NCI-H748 treated with DMSO at 0.1 percent for 48 hours (cell line): ENCODE measurements at regions not wholly inside any gene's neighbourhood (a gene's known extent, or its start where the extent isn't known, plus 50 kb on each side); places are given as distances from the start of the nearest gene placed in this dataset.

Experiments used
- DNase-seq: peaks from one replicate; lab custom pipeline; 2025; lab: John Stamatoyannopoulos, UW

DNA sequence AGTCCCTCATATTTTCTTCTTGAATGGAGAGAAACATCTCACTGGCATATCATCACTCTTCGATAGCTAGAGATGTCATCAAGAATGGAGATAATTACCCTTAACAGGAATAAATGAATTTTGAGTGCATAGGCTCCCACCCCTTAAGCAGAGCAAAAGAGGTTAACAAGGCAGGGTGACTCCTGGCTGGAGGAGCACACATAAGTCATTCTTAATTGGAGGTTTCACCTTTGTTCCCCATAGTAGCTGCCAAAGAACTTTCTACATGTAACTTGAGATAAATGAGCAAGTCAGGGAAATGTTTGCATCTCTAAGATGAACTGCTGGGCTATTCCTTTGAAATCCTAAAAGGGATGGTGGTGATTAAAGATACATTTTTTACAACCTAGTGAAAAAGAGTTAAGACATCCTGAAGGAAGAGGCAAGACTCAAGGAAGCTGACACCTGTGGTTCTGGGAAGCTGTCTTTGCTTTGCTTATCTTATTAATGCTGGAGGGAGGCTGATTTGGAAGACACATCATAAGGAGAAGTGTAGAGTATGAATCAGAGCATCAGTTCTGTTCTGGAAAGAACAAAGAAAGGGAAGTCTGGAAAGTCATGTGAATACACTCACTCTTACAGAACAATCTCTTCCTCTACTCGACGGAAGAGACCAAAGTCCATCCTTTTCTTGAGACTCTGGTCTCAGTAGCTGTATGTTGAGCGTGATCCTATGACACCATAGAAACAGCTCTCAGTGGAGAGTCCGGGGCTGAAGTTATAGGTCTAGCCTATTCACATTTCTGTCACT is 326.3 kb downstream of the OSTF1 start:
- DNase-seq = no peak

GRCh38 chr9:75417471-75417870 is 329.2 kb downstream of the OSTF1 start:
- no peak for DNase-seq

DNA sequence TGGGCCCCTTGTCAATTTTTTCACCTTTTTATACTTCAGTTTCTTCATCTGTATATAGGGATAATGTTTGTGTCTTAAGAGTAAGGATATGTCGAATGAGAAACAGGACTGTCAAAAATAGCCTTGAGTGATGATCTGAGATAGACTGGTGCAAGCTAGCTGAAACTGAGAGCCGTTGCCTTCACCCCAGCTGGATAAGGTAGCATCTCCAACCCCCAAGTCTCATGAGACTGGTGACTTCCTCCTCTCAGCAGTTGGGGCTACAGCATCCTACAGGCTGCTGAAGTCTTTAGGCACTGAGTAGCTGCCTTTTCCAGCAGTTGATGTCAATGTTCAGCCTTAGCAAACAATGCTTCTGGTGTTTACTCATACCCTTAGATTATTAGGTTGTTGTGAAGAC is 330.2 kb downstream of the OSTF1 start:
- DNase-seq = no peak

DNA sequence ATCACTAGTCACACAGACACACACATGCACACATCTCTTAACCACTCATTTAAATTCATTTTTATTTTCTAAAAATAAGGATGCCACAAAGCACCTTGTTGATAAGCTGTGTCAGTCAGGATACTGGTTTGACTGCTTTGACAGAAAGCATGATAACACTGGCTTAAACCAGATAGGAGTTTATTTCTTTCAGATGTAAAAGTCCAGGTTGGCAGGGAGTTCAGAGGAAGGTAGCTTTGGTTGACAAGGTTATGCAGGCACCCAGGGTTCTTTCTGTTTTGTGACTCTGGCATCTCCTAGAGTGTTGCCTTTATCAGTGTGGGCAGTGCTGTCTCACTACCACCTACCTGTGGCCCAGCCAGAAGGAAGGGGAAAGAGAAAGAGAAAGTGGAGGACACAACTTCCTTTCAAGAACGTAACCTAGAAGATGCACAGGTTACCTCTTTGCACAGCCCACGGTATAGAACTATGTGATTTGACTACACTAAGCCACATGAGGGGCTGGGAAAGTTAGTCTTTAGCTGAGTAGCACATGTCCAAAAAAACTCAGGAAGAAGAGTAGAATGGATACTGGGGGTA is 334.7 kb downstream of the OSTF1 start:
- no peak for DNase-seq

GRCh38 chr9:75429531-75430475 is 341.5 kb downstream of the OSTF1 start:
- DNase-seq = no peak

DNA sequence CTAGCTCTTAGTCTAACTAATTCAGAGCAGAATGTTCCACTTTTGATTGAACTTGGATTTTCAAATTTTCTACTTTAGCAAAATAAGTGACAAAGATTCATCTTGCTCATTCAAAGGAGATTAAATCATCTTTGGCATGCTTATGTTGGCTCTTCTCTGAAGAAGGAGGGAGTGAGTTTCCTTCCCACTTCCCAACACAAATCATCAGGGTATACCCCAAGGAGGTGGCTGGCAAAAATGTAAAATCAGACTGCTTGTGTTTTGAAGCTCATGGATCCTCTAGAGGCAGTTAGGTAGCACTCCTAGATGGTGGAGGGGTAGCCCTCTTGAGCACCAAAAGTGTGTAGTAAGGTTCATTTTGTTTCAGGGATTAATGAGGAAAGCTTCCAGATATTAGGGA is 343.1 kb downstream of the OSTF1 start:
- no peak for DNase-seq

DNA sequence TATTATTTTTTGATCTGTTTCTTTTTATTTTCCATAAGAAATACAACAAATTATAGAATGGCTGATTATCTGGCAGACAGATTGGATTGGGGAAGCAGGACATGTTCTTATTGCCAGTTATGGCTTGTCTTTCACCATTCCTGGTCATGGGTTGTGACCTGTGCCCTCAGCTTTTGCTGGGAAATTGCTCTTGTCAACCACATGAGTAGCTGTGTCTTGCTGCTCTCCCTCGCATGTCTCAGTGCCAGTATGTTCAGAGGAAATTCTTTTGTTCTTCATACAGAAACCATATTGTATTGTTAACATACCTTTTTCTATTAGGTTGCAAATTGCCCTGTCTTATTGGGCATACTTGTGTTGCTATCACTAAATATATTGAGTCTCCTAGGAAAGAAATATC is 344.1 kb downstream of the OSTF1 start:
- no peak for DNase-seq

DNA sequence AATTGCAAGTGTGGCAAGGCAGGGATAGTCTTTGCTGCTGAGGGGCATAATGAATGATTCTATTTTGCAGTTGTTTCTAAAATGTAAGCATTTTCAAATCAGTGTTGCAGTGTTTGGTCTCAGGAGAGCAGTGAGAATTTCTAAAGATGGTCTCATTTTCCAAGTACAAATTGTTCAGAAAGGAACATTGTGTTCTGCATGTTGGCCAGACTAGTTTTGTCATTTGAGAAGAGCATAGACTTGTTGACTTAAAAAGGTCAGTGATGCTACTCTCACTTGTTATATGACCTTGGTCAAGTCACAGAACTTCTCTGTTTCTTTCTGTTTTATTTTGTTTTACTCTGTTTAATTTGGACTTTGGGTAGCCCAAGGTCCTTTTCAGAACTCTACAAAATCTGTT is 344.6 kb downstream of the OSTF1 start:
- no peak for DNase-seq

DNA sequence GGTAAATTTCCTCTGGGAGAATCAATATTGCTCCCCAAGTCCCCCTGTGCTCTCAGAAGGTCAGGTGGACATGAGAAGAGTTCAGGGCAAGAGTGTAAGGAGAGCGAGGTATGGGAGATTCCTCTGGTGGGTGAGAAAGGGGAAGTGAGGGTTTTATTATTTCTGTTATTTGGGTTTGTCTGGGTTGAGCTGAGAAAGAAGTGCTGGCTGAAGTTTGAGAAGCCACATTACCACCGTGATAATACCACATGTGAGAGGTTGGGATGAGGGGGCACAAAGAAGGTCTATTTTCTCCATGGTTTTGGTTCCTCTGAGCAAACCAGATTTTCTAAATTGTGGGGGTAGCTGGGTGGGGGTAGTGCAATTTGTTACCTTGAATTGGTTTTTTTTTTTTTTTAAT is 350.4 kb downstream of the OSTF1 start:
- DNase-seq = no peak

DNA sequence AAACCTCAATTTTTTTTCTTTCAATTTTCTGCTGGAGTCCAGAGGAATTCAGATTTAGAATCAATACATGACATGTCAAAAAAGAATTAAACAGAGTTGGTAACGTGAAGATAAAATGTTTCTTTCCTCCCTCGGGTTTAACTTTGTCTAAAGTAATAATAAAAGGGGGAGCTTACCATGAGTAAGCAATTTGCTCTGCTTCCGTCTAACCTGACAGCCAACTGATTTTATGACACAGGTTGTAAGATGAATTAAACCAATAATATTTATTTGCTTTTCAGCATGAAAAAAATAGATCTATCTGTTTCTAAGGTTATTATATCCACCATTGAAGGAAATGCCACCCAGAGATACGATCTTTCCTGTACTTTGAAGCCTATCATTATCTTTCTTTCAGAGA is 352.6 kb downstream of the OSTF1 start:
- DNase-seq = no peak

DNA sequence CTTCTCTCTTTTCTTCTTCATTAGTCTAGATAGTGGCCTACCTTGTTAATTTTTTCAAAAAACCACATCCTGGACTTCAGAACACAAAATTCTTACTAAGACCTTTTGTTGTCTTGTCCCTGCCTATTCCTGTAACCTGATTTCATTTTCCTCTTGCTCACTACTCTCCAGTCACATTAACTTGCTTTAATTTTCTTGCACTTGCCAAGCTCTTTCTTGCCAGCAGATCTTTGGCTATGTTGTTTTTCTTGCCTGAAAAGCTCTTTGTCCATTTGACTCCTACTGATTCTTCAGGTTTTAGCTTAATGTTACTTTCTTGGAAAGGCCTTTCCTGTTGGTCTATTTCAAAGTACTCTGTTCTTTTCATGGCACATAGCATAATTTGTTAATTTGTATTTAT is 356.8 kb downstream of the OSTF1 start:
- no peak for DNase-seq

- no peak for DNase-seq
Observed at GRCh38 chr9:75447281-75447680, 359.0 kb downstream of the OSTF1 start.

- DNase-seq = no peak
Observed at GRCh38 chr9:75448281-75448680, 360.0 kb downstream of the OSTF1 start.

- DNase-seq = no peak
Observed at GRCh38 chr9:75448955-75449354, 360.6 kb downstream of the OSTF1 start.

GRCh38 chr9:75451045-75451444 is 362.7 kb downstream of the OSTF1 start:
- DNase-seq = no peak

- no peak for DNase-seq
Observed at GRCh38 chr9:75451505-75451904, 363.2 kb downstream of the OSTF1 start.

GRCh38 chr9:75452512-75452911 is 364.2 kb downstream of the OSTF1 start:
- DNase-seq = no peak

- DNase-seq = no peak
Observed at GRCh38 chr9:75454043-75454442, 365.7 kb downstream of the OSTF1 start.

- no peak for DNase-seq
Observed at GRCh38 chr9:75454891-75455290, 366.6 kb downstream of the OSTF1 start.

DNA sequence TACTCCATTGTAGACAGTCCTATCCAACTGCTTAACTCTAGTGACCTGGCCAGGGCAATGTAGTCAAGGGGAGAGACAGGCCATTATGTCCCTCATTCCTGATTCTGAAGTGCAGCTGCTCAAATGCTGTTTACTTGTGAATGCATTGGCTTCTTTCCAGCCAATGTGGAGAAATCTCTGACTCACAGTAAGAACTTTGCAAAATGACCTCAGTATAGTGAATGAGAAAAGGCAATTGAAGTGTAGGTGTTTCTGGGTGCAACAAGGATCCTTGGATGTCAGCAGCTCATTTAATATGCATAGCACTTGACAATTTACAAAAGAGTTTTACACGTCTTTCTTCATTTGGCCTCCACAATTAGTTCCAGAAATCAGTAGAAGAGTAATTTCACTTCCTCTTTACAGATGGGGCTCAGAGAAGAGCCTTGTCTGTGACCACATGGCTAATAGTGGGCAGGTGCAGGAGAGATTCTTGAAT is 367.2 kb downstream of the OSTF1 start:
- no peak for DNase-seq

GRCh38 chr9:75456698-75457097 is 368.4 kb downstream of the OSTF1 start:
- DNase-seq = no peak

GRCh38 chr9:75457474-75458011 is 369.2 kb downstream of the OSTF1 start:
- DNase-seq = no peak
